NCI-H2081 (cell line): ENCODE measurements at regions not wholly inside any gene's neighbourhood (a gene's known extent, or its start where the extent isn't known, plus 50 kb on each side); places are given as distances from the start of the nearest gene placed in this dataset.
A peak's percentile ranks its signal among the peaks of the same experiment; 100 is the strongest.

ENCODE experiments used
- DNase-seq, 2 experiments: peaks; one replicate each; lab custom pipeline; 2025; lab: John Stamatoyannopoulos, UW

DNA sequence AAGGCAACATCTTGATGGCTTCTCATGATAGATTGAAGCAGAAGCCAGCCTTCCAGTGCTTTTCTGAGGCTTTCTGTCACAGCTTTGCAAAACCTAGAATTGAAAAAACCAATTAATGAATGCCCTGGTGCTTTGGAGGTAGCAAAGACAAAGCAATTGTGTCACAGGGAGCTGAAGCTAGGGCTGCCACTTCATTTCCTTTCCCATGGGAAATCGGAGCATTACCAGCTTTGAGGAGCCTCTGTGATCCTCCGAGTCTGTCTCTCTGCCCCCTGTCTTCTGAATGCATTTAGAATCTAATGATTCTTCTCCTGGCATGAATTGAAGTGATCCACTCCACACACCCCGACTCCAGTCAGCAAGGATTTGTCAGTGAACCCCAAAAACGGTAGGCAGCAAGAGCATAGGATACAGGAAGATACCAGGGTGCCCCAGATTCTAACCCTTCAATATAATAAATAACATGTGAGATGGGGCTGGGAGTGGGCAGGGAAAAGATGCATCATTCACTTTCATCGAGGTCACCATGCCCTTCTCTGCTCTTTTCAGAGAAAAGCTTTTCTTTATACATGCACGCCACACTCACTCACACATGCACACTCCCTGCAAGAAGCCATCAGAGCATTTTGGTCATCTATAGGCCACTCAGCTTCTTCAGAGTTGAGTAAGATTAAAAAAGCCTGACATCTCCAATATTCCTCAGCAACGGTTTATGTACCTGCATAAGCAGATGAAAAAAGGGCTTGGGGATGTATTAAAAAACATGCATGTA lies 247.7 kb upstream of the ZNF462 start:
- no peak for DNase-seq

DNA sequence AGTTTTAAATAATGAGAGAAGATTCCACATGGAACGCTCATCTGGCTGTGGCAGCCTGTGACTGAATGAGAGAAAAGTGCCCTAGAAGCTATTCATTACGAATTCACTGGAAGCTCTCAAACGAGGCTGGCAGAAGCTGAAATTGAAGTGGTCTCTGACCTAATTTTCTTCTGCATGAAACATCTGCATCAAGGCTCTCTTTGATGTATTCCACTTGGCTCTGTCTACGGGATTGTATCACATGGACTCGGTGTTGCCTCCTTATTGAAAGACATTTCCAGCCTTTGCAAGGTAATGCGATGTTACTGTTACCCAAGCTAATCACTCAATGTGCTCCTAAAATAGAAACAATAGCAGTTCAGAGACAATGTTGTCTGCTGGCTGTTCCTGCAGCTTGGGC lies 246.9 kb upstream of the ZNF462 start:
- no peak for DNase-seq

DNA sequence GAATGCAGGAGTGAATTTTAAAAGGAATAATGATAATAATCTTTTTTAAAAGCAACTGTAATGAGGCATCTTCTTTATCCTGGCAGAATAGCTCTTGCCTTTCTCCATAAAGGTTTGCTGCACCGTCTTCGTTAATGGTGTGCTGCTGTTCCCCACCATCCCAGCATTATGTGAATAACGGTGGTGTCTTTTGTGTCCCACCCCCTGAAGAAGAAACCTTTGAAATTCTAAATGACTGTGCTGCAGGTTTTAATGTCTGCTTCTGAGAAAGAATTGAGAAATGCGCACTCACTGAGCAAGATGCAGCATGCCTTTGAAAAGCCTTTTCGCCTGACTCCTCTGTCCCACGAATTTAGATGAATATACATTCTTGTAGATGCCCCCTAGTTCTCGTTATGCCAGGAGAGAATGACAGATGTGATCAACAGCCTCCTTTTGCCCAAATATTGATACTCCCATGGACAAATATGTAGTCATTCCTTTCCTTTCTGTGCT lies 246.1 kb upstream of the ZNF462 start:
- no peak for DNase-seq

DNA sequence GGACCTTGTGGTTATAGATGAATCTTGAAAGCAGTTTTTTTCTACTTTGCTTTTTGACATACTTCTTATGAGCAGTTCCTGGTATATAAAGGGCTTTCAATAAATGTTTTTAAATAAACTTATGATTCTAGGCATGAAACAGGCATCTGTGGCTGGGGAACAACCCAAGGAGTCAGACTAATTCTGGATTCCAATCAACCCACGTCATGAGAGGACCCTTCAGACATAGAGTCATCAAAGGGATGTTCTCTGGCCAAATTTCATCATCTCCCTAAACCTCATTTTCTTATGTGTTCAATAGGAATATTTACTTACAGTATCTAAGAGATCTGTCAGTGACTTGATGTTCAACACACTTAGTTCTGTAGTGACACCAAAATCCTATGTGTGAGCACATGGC lies 243.8 kb upstream of the ZNF462 start:
- no peak for DNase-seq

DNA sequence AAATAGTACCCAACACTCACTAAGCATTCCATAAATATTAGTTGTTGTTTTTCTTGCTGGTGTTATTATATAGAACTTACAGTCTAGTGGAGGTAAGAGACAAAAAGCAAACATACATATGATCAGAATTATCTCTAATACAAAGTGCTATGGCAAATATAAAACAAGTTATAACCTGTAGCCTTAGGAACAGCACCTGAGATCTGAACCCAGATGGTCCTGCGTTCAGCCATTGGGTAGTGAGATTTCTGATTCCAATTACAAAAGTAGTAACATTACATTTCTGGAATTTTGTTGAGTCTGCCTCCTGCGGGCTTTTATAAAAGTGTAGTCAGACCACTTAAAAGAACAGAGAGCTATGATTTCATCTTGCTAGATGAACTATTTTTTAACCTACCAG lies 242.9 kb upstream of the ZNF462 start:
- DNase-seq = no peak

DNA sequence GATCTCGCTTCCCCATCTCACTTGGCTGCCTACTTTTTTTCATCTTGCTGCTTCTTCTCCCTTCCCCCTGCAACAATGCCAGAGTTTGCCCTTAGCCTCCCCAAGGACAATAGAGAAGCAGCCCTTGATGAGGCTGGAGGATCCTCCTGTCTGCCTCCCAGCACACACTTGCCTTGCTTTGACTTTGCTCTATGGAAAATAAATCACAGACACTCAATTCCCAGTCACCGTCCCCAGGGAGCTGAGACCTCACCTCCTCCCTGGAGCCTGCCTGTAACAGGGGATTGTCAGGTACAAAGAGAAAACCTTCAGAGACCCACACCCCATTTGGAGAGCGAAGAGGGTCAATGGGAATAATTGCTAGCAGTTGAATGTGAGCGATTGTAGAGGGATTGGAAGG lies 242.1 kb upstream of the ZNF462 start:
- no peak for DNase-seq

DNA sequence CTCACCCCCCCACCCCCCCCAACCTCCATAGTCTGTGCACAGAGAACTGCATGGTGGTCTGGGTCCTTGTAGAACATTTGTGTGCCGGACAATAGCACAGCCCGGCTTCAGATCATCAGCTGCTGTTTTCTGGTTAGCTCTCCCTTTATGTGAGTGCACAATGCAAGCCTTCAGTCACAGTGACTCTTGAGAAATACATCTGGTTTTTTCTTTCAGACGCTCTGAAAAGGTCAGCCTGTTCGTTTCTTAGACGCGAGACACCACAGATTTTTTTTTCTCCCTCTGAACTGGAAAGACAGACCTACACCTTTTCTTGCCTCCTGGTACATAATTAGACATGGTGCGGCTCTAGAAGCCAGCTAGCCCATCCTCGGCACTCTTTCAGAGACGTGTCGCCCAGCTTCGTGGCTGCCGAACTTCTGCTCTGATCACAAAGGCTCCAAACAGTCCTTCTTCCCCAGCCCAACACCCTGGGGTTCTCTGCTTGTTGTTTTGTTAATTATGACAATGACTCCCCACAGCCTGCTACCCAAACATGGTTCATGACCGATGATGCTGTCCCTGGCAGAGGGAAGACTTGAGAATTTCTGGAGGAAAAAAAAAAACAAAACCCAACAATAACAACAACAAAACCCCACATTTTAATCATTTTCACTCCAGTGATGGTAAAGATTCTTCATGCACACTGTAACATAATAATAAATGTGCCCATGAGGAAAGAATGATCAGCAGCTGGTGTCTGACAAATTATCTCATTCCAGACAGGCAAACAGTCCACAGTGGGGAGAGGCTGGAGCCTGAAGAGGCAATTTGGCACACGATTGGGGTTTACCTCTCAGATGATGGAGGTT lies 241.4 kb upstream of the ZNF462 start:
- DNase-seq = peak in 1 of 2 experiments; percentile 79

DNA sequence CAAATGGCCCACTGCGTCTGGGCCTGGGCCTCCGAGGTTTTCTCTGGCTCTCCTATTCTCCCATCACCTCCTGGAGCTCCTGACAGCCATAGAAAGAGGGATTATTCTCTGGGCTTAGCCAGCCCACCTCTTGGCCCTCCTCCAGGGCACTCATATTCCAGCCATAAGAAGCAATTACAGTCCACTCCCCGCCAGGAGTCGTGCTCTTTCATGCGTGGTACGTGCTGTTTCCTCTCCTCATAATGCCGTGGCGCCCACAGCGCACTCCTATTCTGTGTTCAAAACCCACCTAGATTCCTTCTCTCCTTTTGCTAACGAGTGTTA lies 240.8 kb upstream of the ZNF462 start:
- peak; percentile 82 to 96 for DNase-seq

DNA sequence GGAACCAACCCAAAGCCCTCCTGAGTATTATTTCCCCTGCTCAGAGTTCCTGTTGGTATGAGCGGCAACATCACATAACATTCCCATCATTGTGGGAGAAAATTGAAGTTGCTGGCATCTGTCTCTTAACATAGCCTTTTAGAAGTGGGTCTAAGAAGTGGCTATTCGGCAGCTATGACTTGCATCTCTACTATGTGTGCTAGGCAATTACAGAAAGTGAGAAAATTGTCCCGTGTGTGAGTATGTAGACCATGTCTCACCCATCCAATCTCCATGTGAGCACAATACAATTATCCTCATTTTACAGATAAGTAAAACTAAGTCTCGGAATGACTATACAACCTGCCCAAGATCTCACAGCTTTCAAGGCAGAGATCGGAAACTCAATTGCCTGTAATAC lies 239.4 kb upstream of the ZNF462 start:
- DNase-seq = no peak

DNA sequence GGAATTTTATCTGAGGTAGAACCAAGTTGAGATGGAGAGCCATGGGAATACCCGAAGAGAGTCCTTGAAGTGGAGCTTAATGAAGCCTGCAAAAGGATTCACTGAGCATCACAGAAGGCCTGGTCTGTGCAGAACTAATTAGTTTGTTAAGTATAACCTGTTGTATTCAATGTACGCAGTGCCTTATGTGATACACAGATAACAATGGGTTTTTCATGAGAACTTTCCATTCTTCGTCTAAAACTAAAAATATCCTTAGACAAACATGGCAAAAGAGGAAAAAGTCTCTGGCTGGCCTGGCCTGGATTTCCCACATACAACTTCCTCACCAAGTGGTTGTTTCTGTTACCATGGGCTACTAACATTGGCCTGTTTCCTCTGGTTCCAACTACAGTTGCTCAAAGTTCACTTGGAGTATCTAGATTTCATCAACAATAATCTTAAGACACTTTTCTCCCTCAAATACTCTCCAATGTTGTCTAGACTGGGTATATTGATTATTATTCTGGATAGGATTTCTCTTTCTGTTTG lies 237.6 kb upstream of the ZNF462 start:
- no peak for DNase-seq

DNA sequence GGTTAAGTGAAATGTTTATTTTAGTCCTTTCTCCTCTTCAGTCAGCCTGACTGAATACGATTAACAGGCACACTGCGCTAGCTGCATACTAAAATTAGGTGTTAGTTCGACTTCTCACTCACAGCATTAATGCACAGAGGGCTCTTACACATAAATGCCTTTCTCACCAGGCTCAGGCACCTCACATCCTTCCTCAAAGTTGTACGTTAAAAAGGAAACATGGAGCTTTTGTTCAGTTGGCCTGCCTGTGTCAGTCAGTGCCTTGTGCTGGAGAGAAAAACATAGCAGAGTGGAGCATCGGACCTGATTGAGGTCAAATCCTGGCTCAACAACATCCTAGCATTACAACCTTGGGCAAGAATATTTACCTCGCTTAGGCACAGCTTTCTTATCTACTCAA lies 236.0 kb upstream of the ZNF462 start:
- DNase-seq = no peak

DNA sequence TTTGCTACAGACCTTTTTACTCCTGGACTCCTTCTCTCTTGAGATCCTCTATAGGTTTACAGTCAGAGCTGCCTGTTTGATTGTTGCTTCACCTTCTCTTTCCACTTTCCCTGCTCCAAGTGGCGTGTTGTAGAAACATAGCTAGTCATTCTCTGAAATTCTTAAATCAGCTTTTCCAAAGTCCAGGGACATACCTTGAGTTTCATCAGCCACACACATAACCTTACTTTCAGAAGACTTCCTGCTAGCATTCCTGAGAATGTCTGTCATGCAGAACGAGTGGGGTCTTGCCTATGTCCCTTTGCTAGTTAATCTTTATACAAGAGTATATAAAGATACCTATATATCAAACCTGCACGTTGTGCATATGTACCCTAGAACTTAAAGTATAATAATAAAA lies 230.3 kb upstream of the ZNF462 start:
- no peak for DNase-seq

DNA sequence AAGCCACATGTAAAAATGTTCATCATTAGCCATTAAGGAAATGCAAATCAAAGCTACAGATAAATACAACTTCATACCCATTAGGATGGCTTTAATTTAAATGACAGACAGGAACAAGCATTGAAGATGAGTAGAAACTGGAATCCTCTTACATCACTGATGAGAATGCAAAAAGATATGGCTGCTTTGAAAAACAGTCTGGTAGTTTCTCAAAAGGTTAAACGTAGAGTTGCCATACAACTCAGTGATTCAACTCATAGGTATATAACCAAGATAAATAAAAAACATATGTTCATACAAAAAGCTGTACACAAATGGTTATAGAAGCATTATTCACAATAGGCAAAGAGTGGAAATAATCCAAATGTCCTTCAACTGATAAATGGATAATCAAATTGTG lies 228.8 kb upstream of the ZNF462 start:
- DNase-seq = no peak

DNA sequence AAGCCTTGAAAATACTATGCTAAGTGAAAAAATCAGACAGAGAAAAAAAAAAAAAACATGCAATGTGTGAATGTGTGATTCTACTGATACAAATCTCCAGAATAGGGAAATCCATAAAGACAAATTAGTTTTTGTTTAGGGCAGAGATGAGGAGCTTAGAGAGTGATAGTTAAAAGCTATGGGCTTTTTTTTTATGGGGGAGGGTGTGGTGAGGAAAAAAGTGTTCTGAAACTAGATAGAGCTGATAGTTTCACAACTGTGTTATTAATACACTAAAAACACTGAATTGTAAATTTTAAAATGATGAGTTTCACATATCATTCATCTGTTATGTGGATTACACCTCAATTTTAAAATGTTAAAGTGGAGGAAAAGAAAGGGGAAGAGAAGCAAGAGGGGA lies 228.3 kb upstream of the ZNF462 start:
- DNase-seq = no peak

DNA sequence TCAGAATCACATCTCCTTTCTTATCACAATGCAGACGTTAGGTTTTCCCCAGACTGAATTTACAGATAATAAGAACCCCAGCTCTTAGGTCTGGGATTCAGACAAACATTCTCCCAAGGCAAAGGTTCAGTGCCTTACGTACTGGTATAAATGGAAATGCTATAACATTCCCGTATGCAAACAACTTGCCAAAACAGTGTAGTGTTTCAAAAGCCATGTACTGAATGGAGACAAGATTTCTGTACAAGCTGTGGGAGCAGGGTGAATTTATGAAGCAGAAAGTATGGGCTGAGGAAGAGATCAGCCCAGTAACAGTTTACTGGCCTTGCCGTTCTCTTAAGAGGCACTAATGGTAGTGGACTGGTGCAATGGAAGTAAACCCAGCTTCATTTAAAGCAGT lies 225.5 kb upstream of the ZNF462 start:
- DNase-seq = no peak

DNA sequence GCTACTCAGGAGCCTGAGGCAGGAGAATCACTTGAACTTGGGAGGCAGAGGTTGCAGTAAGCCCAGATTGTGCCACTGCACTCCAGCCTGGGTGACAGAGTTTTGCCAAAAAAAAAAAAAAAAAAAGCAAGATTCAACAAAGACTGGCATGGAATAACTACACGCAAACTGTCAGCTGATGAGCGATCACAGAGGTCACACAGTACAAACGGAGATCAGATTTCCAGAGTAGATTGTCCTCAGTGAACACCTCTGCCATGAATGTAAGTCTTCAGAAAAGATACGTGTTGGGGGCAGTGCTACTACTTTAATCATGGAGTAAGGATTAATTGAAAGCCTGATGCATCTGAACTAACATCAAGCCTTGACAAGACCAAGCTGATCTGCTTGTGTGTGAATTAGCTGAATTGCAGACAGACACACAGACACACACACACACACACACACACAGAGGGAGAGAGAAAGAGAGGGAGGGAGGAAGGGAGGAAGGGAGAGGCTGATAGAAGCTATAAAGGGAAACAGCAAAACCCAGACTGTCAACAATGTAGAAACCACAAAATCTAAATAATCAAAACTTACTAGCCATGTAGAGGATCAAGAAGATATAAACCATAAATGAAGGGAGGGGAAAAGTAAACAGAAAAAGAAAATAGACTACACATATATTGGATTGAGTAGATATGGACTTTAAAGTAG lies 222.9 kb upstream of the ZNF462 start:
- DNase-seq = no peak

DNA sequence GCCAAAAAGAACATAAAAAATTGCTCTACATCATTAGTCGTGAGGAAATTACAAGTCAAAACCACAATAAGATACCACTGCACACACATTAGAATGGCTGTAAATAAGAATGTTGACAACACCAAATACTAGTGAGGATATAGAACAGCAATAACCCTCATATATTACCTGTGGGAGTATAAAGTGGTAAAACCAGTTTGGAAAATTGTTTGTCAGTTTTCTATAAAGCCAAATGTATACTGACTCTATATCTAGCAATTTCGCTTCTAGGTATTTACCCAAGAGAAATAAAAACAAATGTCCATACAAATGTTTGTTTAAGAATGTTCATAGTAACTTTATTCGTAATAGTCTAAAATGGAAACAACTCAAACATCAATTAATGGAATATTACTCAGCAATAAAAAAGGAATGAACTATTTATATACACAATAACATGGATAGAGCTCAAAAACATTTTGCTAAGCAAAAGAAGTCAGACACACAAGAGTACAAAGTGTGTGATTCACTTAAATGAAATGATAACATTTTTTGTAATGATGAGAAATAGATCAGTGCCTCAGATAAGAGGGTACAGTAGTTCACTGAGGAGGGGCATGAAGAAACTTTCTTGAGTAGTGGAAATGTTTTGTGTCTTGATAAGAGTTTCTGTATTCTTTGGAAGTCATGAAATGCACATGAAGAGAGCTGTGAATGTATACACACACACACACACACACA lies 219.6 kb upstream of the ZNF462 start:
- no peak for DNase-seq

DNA sequence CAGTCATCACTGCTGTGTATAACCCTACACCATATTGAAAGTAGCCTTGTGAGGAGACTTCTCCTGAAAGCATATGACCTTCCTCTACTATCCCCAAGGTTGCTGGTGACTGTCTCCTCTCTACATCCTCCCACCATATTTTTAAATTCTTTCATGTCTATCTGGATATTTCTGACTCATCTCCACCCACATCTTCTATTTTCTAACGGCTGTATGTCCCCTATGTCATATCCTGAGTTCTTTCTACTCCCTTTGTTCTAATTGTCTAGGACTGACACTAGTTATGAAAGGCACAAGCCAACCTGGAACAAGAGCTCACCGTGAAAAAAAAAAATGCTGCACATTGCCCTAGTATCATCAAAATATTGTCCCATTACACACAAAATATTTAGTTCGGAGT lies 218.3 kb upstream of the ZNF462 start:
- no peak for DNase-seq

DNA sequence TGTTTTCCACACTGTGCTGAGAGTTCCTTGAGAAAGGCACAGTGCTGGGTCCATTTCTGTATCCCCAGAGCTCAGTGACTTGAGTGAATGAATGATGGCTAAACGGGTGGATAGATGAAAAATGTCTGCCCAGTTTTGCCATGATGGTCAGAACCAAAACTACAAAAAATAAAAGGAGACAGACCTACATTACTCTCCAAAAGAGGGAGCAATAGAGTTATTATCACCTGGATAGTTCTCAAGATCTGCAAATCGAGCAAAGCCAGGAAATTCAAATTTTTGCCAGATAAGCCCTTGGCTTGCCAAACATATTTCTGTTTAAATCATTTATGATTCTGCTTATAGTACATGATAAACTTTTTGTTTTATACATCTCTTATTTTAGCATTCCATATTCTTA lies 214.2 kb upstream of the ZNF462 start:
- DNase-seq = peak in 1 of 2 experiments; percentile 0

DNA sequence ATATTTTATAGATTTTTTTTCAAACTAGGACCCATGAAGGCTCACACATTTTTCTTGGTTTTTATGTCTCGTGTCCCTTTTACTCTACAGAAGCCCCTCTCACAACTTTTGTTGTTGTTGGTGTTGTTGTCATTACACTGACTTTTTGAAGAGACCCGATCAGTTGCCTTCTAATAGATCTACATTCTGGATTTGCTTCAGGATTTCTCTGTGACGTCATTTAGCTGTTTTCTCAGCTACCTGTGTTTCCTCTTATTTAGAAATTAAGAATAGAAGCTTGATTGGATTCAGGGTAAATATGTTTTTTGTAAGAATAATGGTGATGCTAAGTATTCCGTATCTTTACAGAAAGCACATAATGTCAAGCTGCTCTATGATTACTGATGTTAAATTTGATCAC lies 213.3 kb upstream of the ZNF462 start:
- DNase-seq = no peak

DNA sequence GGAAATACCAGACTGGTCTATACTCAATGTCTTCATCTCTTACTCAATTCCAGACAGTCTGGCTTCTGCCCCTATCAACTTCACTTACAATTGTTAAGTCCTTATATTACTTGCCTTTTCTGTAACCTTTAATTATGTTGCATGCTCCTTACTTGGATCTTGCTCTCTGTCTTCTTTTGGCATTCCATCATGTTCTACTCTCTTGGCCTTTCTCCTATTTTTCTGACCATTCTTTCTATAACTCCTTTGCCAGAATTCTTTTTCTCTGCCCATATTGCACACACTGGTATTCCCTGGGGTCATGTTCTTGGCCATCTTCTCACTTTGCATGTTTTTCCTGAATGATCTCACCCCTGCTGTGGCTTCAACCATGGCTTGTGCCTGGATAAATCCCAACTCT lies 209.8 kb upstream of the ZNF462 start:
- DNase-seq = no peak

DNA sequence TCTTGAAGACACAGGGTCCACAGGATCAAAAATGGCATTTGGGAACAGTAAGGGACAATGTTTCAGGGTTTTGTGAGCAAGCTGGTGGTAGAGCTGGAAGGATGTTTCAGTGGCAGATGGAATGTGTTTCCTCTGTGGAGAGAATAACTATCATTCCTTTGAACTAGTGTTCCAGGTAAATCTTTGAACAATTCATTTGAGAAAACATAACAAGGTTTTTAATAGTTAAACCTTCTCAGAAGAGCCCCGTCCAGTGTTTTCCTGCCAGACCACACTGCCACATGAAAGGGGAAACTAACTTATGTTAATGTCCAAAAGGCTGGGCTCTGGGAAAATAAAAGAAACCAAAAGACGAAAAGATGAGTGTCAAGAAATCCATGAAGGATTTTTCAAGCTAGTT lies 207.0 kb upstream of the ZNF462 start:
- DNase-seq = no peak
